Fibroblast of skin of right quadriceps (primary cell): ENCODE measurements at regions not wholly inside any gene's neighbourhood (a gene's known extent, or its start where the extent isn't known, plus 50 kb on each side); places are given as distances from the start of the nearest gene placed in this dataset.
"Not testable (repeated sequence)": the region's sequence is repeated elsewhere in the genome, so short reads cannot be mapped to it uniquely, and the experiment has no call there.

Experiments used
- DNase-seq: peaks from one replicate; pipeline ENCODE4 v3.0.0-alpha.2; 2013

DNA sequence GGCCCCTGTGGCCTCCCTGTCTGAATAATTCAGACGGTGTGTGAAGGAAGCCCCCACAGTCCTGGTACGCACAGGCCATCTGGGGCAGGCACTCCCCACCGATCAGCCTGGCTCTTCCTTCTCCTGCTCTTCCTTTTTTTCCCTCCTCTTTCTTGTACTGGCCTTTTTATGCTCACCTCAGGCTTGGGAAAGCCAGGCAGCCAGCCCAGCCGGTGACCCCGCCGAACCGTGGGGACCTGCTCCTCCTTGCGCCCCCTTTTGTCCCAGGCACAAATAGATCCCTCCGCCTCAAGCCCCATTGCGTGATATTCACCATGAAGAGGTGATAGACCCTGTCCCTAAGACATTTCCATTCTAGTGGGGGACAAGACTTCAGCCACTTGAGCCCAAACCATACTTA is 80.2 kb upstream of the BRD7 start:
- DNase-seq = no peak

GRCh38 chr16:50448522-50448921 is 79.7 kb upstream of the BRD7 start:
- DNase-seq = no peak

- not testable (repeated sequence) for DNase-seq
These were observed 78.6 kb upstream of the BRD7 start for GRCh38 chr16:50447386-50447785.

- no peak for DNase-seq
These were observed 78.1 kb upstream of the BRD7 start for GRCh38 chr16:50446861-50447260.

- no peak for DNase-seq
These were observed 77.1 kb upstream of the BRD7 start for GRCh38 chr16:50445621-50446555.

GRCh38 chr16:50444526-50444925 is 75.7 kb upstream of the BRD7 start:
- DNase-seq = no peak

DNA sequence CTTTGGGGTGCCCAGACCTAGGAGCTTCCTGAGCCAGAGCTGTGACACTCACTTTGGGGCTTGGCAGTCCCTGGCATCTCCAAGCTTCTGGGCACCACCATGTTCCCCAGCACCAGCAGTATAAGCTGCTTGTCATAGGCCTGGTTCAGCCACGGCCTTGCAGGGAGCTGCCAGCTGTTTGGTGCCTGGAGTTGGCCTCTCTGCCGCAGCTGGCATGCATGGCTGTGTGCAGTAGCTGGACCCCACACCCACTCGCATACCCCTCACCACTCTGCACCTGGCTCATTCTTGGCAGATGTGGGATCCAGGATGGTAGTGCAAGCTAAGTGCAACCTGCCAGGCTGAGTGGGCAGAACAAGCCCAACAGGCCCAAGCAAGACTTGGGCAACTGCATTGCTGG is 73.4 kb upstream of the BRD7 start:
- DNase-seq = no peak

DNA sequence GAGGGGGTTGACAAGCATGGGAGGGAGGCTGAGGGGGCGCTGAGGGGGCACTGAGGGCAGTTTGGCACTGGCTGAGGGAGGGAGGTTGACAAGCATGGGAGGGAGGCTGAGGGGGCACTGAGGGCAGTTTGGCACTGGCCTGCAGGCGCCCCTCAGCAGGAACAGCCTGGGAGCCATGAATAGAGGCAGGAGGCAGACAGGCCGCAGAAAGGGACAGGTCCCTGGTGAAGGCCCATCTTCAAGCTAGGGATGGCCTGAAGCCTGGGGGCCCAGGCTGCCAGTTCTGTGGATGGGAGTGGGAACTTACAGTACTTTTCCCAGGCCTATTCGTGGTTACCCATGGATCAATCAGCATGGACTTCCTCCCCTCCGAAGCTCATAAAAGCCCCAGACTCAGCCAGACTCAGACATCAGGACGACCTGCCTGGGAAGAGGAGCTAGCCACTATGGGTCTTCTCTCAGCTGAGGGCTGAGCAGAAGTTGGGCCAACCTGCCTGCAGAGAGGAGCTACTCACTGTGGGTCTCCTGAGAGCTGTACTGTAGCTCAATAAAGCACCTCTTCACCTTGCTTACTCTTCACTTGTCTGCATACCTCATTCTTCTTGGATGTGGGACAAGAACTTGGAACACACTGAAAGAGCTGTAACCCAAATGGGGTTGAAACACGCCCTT is 72.8 kb upstream of the BRD7 start:
- no peak for DNase-seq

- DNase-seq = no peak
These were observed 72.2 kb upstream of the BRD7 start for GRCh38 chr16:50440991-50441390.

DNA sequence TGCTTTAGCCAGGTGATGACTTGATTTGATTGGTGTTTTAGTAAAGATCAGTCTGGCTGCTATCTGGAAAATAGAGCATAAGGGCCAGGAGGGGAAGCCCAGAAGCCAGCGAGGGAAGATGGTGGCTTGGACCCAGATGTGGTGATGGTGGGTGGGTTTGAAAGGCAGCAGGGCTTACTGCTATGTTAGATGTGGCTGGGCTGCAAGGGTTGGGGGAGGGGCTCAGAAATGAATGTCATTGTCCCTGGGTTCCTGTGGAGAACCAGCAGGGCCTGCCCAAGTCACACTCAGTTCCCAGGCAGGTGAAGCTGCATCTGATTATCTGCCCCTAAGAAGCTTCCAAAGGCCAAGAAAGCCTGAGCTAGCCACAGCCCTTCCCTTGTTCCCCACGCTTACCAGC is 71.7 kb upstream of the BRD7 start:
- DNase-seq = no peak

- no peak for DNase-seq
These were observed 69.1 kb upstream of the BRD7 start for GRCh38 chr16:50437769-50438437.

GRCh38 chr16:50436271-50436670 is 67.5 kb upstream of the BRD7 start:
- DNase-seq = no peak

- no peak for DNase-seq
These were observed 66.2 kb upstream of the BRD7 start for GRCh38 chr16:50434872-50435478.

GRCh38 chr16:50430076-50430475 is 61.3 kb upstream of the BRD7 start:
- DNase-seq = no peak

DNA sequence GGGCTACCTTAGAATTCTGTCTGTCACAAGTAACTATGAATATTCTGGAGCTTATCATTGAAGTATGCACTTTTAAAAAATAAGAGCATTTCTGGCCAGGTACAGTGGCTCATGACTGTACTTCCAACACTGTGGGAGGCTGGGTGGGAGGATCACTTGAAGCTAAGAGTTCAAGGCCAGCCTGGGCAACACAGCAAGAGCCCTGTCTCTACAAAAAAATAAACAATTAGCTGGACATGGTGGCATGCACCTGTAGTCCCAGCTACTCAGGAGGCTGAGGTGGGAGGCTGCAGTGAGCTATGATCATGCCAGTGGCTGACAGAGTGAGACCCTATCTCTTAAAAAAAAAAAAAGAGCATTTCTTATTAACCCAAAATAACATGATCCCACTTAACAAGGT is 60.0 kb upstream of the BRD7 start:
- no peak for DNase-seq

DNA sequence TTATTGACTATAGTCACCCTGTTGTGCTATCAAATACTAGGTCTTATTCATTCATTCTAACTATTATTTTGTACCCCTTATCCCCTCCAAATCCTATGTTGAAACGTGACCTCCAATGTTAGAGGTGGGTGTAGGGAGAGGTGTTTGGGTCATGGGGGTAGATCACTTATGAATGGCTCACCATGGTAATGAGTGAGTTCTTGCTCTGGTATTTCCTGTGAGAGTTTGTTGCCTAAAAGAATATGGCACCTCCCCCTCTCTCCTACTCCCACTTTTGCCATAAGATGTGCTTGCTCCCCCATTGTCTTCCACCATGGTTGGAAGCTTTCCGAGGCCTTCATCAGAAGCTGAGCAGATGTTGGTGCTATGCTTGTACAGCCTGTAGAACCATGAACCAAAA is 59.3 kb upstream of the BRD7 start:
- peak; percentile 39 for DNase-seq

- DNase-seq = no peak
These were observed 58.3 kb upstream of the BRD7 start for GRCh38 chr16:50427107-50427506.

- no peak for DNase-seq
These were observed 56.9 kb upstream of the BRD7 start for GRCh38 chr16:50425648-50426047.

GRCh38 chr16:50425044-50425443 is 56.3 kb upstream of the BRD7 start:
- DNase-seq = no peak

GRCh38 chr16:50422926-50423325 is 54.1 kb upstream of the BRD7 start:
- DNase-seq = no peak

GRCh38 chr16:50419116-50419515 is 50.3 kb upstream of the BRD7 start:
- no peak for DNase-seq
